Right lobe of liver (tissue), 6 donors: ENCODE measurements at regions not wholly inside any gene's neighbourhood (a gene's known extent, or its start where the extent isn't known, plus 50 kb on each side); places are given as distances from the start of the nearest gene placed in this dataset.

Source experiments
- ATAC-seq, 4 donors: fragments of 200-7000 bp; cut with Tn5 transposase; one replicate each; pipeline ENCODE4 v1.9.1; 2020; ENCODE audit warnings: mild to moderate bottlenecking in 4 of 4, moderate library complexity in 4 of 4
- DNase-seq, 3 donors: peaks; one replicate each; pipeline ENCODE4 v3.0.0-alpha.2; 2020
- H3K27ac ChIP-seq, 3 donors: fragments of 200-600 bp; one replicate each; pipeline ENCODE4 v1.8.0; 2022
- H3K27me3 ChIP-seq, 2 donors: fragments of 200-600 bp; one replicate each; pipeline ENCODE4 v1.8.0; 2022
- H3K36me3 ChIP-seq, 4 donors: fragments of 200-600 bp; sonication (generic) in 1 of 4; one replicate each; pipeline versions ENCODE4 v1.5.1 to v1.8.0; 2017 to 2022; ENCODE audit warnings: control low read depth in 1 of 4
- H3K4me1 ChIP-seq, 4 donors: fragments of 200-600 bp; sonication (generic) in 1 of 4; one replicate each; pipeline versions ENCODE4 v1.5.1 to v1.8.0; 2017 to 2022; ENCODE audit warnings: control low read depth in 1 of 4
- H3K4me3 ChIP-seq, 3 donors: fragments of 200-600 bp; one replicate each; pipeline ENCODE4 v1.8.0; 2022
- H3K9me3 ChIP-seq, 4 donors: fragments of 200-600 bp; sonication (generic) in 1 of 4; one replicate each; pipeline versions ENCODE4 v1.5.1 to v1.8.0; 2017 to 2022; ENCODE audit warnings: control low read depth in 1 of 4
- CTCF ChIP-seq, 4 donors: fragments of 200-600 bp in 3 of 4; fragments of 450-650 bp in 1 of 4; IDR thresholded peaks; one replicate each; pipeline versions ENCODE4 v1.5.1 to v1.8.0; 2016 to 2022; ENCODE audit warnings: antibody characterized with exemption in 4 of 4, mild to moderate bottlenecking in 2 of 4
- POLR2A ChIP-seq: fragments of 450-650 bp; IDR thresholded peaks from one replicate; pipeline ENCODE4 v1.6.1; 2017; ENCODE audit warnings: antibody characterized with exemption, mild to moderate bottlenecking
- WGBS: methylation state at CpG from one replicate; pipeline ENCODE4 v1.1.6; 2018; ENCODE audit warnings: low coverage, low lambda C conversion rate; ENCODE audit not compliant: insufficient coverage; ENCODE audit errors: missing lambda C conversion rate; 5-methylcytosine and 5-hydroxymethylcytosine counted together
- intact Hi-C, 2 donors: fragments of 100-400 bp; cut with DNase I; formaldehyde crosslinking; loops; one replicate each; pipeline versions ENCODE4 v1.11.2 to v1.14.1; 2022
- donor health status: DM: no; HTN: yes; CAD: no.
- donor health status: DM: no; HTN: no; CAD: no.
- donor health status: DM: no; HTN: no; CAD: no.
- donor health status: DM: no; HTN: yes; CAD: no.
- donor health status: DM: no; HTN: yes; CAD: no.

- Histone ChIP-seq H3K27ac (no peak overlapping the region), H3K36me3 (no peaks in the 10 kb centered on the region), H3K9me3 (no peaks in the 10 kb centered on the region), H3K4me3 (no peak overlapping the region), H3K27me3 (no peaks in the 10 kb centered on the region), H3K4me1 (no peaks in the 10 kb centered on the region)
- 65% methylated on average over 4 of the region's 4 CpGs for WGBS
- ATAC-seq (no peak), DNase-seq (no peak)
- TF ChIP-seq CTCF (IDR thresholded peaks at IDR 0.05) (no peak), POLR2A (no peak)
- intact Hi-C loops = no loop called here
These were observed 538.4 kb downstream of the PTPRC start for GRCh38 chr1:199177241-199177640.

- DNase-seq = no peak
- Histone ChIP-seq H3K36me3 (no peaks in the 10 kb centered on the region), H3K27ac (no peak overlapping the region), H3K9me3 (no peaks in the 10 kb centered on the region), H3K4me1 (no peaks in the 10 kb centered on the region), H3K27me3 (no peaks in the 10 kb centered on the region), H3K4me3 (no peak overlapping the region)
- 70% methylated on average over 2 of the region's 2 CpGs for WGBS
- intact Hi-C loops = no loop called here
- TF ChIP-seq CTCF (IDR thresholded peaks at IDR 0.05) (no peak), POLR2A (no peak)
- no peak for ATAC-seq
These were observed 539.8 kb downstream of the PTPRC start for GRCh38 chr1:199178646-199179045.

GRCh38 chr1:199182186-199182843 lies 543.5 kb downstream of the PTPRC start:
- ATAC-seq (no peak), DNase-seq (no peak)
- 36% methylated on average over 2 of the region's 2 CpGs for WGBS
- Histone ChIP-seq H3K36me3 (no peaks in the 10 kb centered on the region), H3K9me3 (no peaks in the 10 kb centered on the region), H3K27ac (no peak overlapping the region), H3K4me1 (no peaks in the 10 kb centered on the region), H3K27me3 (no peaks in the 10 kb centered on the region), H3K4me3 (no peak overlapping the region)
- TF ChIP-seq CTCF (IDR thresholded peaks at IDR 0.05) = no peak
- TF ChIP-seq POLR2A = no peak
- intact Hi-C loops = no loop called here

GRCh38 chr1:199184180-199184579 lies 545.3 kb downstream of the PTPRC start:
- H3K36me3 ChIP-seq = no peaks in the 10 kb centered on the region
- WGBS = 90% methylated on average over 4 of the region's 4 CpGs
- DNase-seq (no peak), ATAC-seq (no peak)
- no peaks in the 10 kb centered on the region for H3K9me3 ChIP-seq
- no peak overlapping the region for H3K27ac ChIP-seq
- TF ChIP-seq CTCF (IDR thresholded peaks at IDR 0.05) = no peak
- TF ChIP-seq POLR2A = no peak
- no peaks in the 10 kb centered on the region for H3K27me3 ChIP-seq
- no peaks in the 10 kb centered on the region for H3K4me1 ChIP-seq
- intact Hi-C loops = no loop called here
- H3K4me3 ChIP-seq = no peak overlapping the region

GRCh38 chr1:199194862-199195261 lies 556.0 kb downstream of the PTPRC start:
- Histone ChIP-seq H3K36me3 (no peaks in the 10 kb centered on the region), H3K4me3 (no peak overlapping the region), H3K4me1 (no peaks in the 10 kb centered on the region), H3K9me3 (no peaks in the 10 kb centered on the region), H3K27ac (no peak overlapping the region), H3K27me3 (no peaks in the 10 kb centered on the region)
- DNase-seq (no peak), ATAC-seq (no peak)
- 64% methylated on average over 7 of the region's 7 CpGs for WGBS
- TF ChIP-seq CTCF (IDR thresholded peaks at IDR 0.05) (no peak), POLR2A (no peak)
- intact Hi-C loops = no loop called here
